ENCODE measurements at regions not wholly inside any gene's neighbourhood (a gene's known extent, or its start where the extent isn't known, plus 50 kb on each side); places are given as distances from the start of the nearest gene placed in this dataset.

DNA sequence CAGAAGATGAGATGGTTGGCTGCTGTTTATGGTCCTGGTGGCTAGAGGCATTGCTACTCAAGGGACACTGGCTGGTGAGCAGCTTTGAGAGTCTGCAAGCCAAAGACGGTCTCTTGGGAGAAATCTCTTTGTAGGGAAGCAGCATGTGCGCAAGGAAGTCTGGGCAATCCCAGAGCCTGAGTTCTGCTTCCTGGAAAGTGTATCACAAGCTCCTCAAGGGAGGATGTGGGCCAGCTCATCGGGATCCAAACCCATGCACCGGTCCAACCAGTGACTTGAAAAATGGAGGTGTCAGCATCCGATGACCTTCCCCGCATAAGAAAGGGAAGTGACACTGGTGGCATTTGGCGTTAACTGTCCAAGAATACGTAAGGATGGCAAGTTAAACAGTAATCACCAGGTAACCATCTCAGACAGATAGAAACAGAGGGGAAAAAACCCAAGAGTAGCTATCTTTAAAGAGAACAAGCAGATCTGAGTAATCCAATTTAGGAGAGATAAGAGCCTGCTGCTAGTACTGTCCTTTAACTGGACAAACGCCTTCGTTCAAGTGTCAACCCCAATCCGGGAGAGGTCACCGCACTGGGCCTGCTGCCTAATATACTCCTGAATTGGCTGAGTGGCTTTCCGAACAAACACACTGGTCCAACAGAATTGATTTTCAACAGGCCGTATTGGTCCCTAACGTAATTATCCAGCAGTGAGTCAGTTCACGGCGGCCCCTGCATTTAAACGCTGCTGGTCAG is 303.0 kb upstream of the ZFHX3 start:
- TF ChIP-seq, protein P1, sequence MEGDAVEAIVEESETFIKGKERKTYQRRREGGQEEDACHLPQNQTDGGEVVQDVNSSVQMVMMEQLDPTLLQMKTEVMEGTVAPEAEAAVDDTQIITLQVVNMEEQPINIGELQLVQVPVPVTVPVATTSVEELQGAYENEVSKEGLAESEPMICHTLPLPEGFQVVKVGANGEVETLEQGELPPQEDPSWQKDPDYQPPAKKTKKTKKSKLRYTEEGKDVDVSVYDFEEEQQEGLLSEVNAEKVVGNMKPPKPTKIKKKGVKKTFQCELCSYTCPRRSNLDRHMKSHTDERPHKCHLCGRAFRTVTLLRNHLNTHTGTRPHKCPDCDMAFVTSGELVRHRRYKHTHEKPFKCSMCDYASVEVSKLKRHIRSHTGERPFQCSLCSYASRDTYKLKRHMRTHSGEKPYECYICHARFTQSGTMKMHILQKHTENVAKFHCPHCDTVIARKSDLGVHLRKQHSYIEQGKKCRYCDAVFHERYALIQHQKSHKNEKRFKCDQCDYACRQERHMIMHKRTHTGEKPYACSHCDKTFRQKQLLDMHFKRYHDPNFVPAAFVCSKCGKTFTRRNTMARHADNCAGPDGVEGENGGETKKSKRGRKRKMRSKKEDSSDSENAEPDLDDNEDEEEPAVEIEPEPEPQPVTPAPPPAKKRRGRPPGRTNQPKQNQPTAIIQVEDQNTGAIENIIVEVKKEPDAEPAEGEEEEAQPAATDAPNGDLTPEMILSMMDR (conservative IDR thresholded peaks at IDR 0.05): no peak
- no peak for TF ChIP-seq ZFX (IDR thresholded peaks at IDR 0.05)

Measured in C4-2B (cell line).